ENCODE measurements at regions not wholly inside any gene's neighbourhood (a gene's known extent, or its start where the extent isn't known, plus 50 kb on each side); places are given as distances from the start of the nearest gene placed in this dataset.

DNA sequence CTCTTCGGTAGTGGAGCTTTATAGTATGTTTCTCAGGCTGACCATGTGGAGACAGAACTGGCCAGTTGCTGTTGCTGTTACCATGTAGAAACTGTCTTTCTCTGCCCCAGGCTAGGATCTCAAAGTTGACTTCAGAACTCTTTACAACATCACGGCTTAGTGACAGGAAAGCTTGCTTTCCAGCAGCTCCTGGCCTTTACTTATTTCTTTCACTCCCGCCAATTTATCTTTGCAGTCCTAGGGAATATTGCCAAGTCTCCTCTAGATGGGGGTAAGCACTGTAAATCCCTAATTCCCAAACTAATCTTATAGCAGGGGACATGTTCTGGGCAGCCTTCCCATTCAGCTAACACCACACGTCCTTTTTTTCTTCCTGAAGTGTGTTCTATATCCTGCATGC lies 631.6 kb downstream of the SPRY1 start:
- TF ChIP-seq, protein P1, sequence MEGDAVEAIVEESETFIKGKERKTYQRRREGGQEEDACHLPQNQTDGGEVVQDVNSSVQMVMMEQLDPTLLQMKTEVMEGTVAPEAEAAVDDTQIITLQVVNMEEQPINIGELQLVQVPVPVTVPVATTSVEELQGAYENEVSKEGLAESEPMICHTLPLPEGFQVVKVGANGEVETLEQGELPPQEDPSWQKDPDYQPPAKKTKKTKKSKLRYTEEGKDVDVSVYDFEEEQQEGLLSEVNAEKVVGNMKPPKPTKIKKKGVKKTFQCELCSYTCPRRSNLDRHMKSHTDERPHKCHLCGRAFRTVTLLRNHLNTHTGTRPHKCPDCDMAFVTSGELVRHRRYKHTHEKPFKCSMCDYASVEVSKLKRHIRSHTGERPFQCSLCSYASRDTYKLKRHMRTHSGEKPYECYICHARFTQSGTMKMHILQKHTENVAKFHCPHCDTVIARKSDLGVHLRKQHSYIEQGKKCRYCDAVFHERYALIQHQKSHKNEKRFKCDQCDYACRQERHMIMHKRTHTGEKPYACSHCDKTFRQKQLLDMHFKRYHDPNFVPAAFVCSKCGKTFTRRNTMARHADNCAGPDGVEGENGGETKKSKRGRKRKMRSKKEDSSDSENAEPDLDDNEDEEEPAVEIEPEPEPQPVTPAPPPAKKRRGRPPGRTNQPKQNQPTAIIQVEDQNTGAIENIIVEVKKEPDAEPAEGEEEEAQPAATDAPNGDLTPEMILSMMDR (IDR thresholded peaks at IDR 0.05; ENCODE audit: low read length), result no peak
- TF ChIP-seq EZH2 (optimal IDR thresholded peaks at IDR 0.05; ENCODE audit: low read depth, low read length), result no peak

Data from MM.1S (cell line).